ENCODE measurements at regions not wholly inside any gene's neighbourhood (a gene's known extent, or its start where the extent isn't known, plus 50 kb on each side); places are given as distances from the start of the nearest gene placed in this dataset.

GRCh38 chr3:144067059-144067458, 95.4 kb downstream of the DIPK2A start:
- Histone ChIP-seq H3K4me3 (ENCODE audit: control insufficient read depth in 2 of 3, extremely low read depth in 1 of 3, insufficient read depth in 2 of 3, low read depth in 1 of 3, low read length in 3 of 3) (no peak overlapping the region), H3K9me3 (ENCODE audit: control insufficient read depth, low read depth, low read length) (peaks cover 2% of the 10 kb centered on the region), H3K9me1 (ENCODE audit: control insufficient read depth, extremely low read depth, insufficient read depth, low read length) (no peaks in the 10 kb centered on the region), H3K4me2 (ENCODE audit: control insufficient read depth, extremely low read depth, insufficient read depth, low read depth, low read length) (no peak overlapping the region), H3K36me3 (ENCODE audit: control insufficient read depth in 2 of 2, extremely low read depth in 1 of 2, insufficient read depth in 2 of 2, low read length in 2 of 2) (no peaks in the 10 kb centered on the region), H4K20me1 (ENCODE audit: control insufficient read depth, extremely low read depth, insufficient read depth, low read length) (no peaks in the 10 kb centered on the region), H3K27me3 (ENCODE audit: control insufficient read depth, extremely low read depth, insufficient read depth, low read length) (no peaks in the 10 kb centered on the region), H3K27ac (ENCODE audit: control insufficient read depth, insufficient read depth, low read length) (no peak overlapping the region), H3K4me1 (ENCODE audit: control insufficient read depth, extremely low read depth, insufficient read depth, low read length) (no peaks in the 10 kb centered on the region), H3K79me2 (ENCODE audit: control insufficient read depth, insufficient read depth, low read length) (no peaks in the 10 kb centered on the region), H2AFZ (ENCODE audit: control insufficient read depth, low read length) (no peak overlapping the region), H3K9ac (ENCODE audit: control insufficient read depth, extremely low read depth, insufficient read depth, low read length) (no peak overlapping the region)
- DNase-seq (ENCODE audit: low read depth, low spot score), result no peak
- dilution Hi-C loops (cut with MboI; ENCODE audit: extremely low pct_ligation_motif_present, low sequenced_read_pairs), result no loop called here
- TF ChIP-seq CTCF (optimal IDR thresholded peaks at IDR 0.05 in 1 of 3, IDR thresholded peaks at IDR 0.05 in 1 of 3, conservative IDR thresholded peaks at IDR 0.05 in 1 of 3; ENCODE audit: extremely low read depth in 1 of 3, insufficient read depth in 2 of 3, low read length in 3 of 3) (no peak), EZH2 (IDR thresholded peaks at IDR 0.05; ENCODE audit: low read length) (no peak)
- FAIRE-seq, result no peak

DNA sequence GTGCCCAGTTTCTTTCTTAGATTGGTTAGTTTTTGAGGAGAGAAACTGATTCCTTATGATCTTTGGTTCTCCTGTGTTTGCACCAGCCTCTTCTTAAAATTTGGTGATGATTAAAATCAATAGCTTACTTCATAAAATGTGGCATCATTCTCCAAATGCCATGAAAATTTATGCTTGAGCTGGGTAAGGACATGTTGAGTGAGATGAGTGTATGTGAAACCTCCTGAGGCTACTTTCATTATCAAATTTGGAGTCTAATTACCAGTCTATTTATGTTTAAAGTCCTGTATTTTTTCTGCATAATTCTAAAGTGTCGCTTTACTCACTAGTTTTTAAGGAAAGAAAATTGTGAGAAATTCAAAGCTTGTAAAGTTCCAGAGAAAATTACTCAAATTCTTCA, 102.1 kb downstream of the DIPK2A start:
- Histone ChIP-seq H3K27me3 (ENCODE audit: control insufficient read depth, extremely low read depth, insufficient read depth, low read length) (no peaks in the 10 kb centered on the region), H4K20me1 (ENCODE audit: control insufficient read depth, extremely low read depth, insufficient read depth, low read length) (no peaks in the 10 kb centered on the region), H3K9me3 (ENCODE audit: control insufficient read depth, low read depth, low read length) (peaks cover 2% of the 10 kb centered on the region), H3K27ac (ENCODE audit: control insufficient read depth, insufficient read depth, low read length) (no peak overlapping the region), H3K36me3 (ENCODE audit: control insufficient read depth in 2 of 2, extremely low read depth in 1 of 2, insufficient read depth in 2 of 2, low read length in 2 of 2) (no peaks in the 10 kb centered on the region), H3K4me1 (ENCODE audit: control insufficient read depth, extremely low read depth, insufficient read depth, low read length) (peaks cover 6% of the 10 kb centered on the region), H2AFZ (ENCODE audit: control insufficient read depth, low read length) (no peak overlapping the region), H3K4me2 (ENCODE audit: control insufficient read depth, extremely low read depth, insufficient read depth, low read depth, low read length) (no peak overlapping the region), H3K79me2 (ENCODE audit: control insufficient read depth, insufficient read depth, low read length) (no peaks in the 10 kb centered on the region), H3K9ac (ENCODE audit: control insufficient read depth, extremely low read depth, insufficient read depth, low read length) (no peak overlapping the region), H3K9me1 (ENCODE audit: control insufficient read depth, extremely low read depth, insufficient read depth, low read length) (no peaks in the 10 kb centered on the region), H3K4me3 (ENCODE audit: control insufficient read depth in 2 of 3, extremely low read depth in 1 of 3, insufficient read depth in 2 of 3, low read depth in 1 of 3, low read length in 3 of 3) (no peak overlapping the region)
- FAIRE-seq (no peak), DNase-seq (ENCODE audit: low read depth, low spot score) (no peak)
- dilution Hi-C loops (cut with MboI; ENCODE audit: extremely low pct_ligation_motif_present, low sequenced_read_pairs), result no loop called here
- TF ChIP-seq EZH2 (IDR thresholded peaks at IDR 0.05; ENCODE audit: low read length) (no peak), CTCF (optimal IDR thresholded peaks at IDR 0.05 in 1 of 3, IDR thresholded peaks at IDR 0.05 in 1 of 3, conservative IDR thresholded peaks at IDR 0.05 in 1 of 3; ENCODE audit: extremely low read depth in 1 of 3, insufficient read depth in 2 of 3, low read length in 3 of 3) (no peak)
